ENCODE measurements at regions not wholly inside any gene's neighbourhood (a gene's known extent, or its start where the extent isn't known, plus 50 kb on each side); places are given as distances from the start of the nearest gene placed in this dataset.

DNA sequence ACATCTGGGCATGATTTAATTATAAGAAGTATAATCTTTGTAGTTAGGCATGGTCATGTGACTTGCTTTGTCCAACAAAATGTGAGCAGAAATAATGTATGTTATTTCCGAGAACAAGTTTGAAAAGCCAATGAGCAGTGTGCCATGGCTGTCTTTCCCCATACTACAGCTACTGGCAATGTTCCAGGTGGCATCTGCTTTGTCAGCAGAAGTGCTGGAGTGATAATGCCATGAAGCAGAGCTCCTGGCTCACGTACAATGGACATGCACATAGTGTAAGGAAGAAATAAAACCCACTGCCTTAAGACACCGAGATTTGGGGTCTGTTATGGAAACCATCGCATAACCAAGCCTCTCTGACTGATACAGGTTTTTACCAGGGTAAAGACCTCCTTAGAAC is 212.6 kb upstream of the RASGEF1B start:
- TF ChIP-seq ELF4 (IDR thresholded peaks at IDR 0.05): no peak
- TF ChIP-seq SP1 (IDR thresholded peaks at IDR 0.05): no peak
- TF ChIP-seq HDGF (IDR thresholded peaks at IDR 0.05; ENCODE audit: borderline replicate concordance): no peak

Data from HEK293T (cell line).